CD8-positive, alpha-beta memory T cell (primary cell): ENCODE measurements at regions not wholly inside any gene's neighbourhood (a gene's known extent, or its start where the extent isn't known, plus 50 kb on each side); places are given as distances from the start of the nearest gene placed in this dataset.
"Not testable (repeated sequence)": the region's sequence is repeated elsewhere in the genome, so short reads cannot be mapped to it uniquely, and the experiment has no call there.

ENCODE experiments used
- CTCF ChIA-PET: fragments of 350-600 bp; sonication (Branson Sonifier 250); formaldehyde crosslinking; loops from one replicate; lab custom pipeline; 2021; ENCODE audit warnings: antibody characterized with exemption; lab: Charles Lee
- POLR2A ChIA-PET: fragments of 350-600 bp; sonication (Branson Sonifier 250); formaldehyde crosslinking; loops from one replicate; lab custom pipeline; 2021; ENCODE audit warnings: antibody characterized with exemption; lab: Charles Lee
- DNase-seq, 5 donors: peaks; one replicate each; pipeline versions ENCODE4 v3.0.0 to v3.0.0-alpha.2; 2020 to 2022; ENCODE audit warnings: mixed read lengths in 1 of 5
- H3K27ac ChIP-seq: one replicate; pipeline ENCODE4 v1.7.0; 2013; ENCODE audit warnings: low read depth, mild to moderate bottlenecking, low read length, moderate library complexity
- H3K27me3 ChIP-seq: 2 replicates; pipeline ENCODE4 v1.7.0; 2013; ENCODE audit warnings: low read length, mild to moderate bottlenecking; ENCODE audit not compliant: insufficient read depth, poor library complexity, severe bottlenecking
- H3K36me3 ChIP-seq: 2 replicates; pipeline ENCODE4 v1.7.0; 2013; ENCODE audit warnings: mild to moderate bottlenecking, low read length, moderate library complexity; ENCODE audit not compliant: insufficient read depth
- H3K4me1 ChIP-seq: 2 replicates; pipeline ENCODE4 v1.7.0; 2013; ENCODE audit warnings: mild to moderate bottlenecking, low read length, moderate library complexity; ENCODE audit not compliant: insufficient read depth
- H3K4me3 ChIP-seq: 2 replicates; pipeline ENCODE4 v1.7.0; 2013; ENCODE audit warnings: mild to moderate bottlenecking, low read length
- H3K9me3 ChIP-seq: 2 replicates; pipeline ENCODE4 v1.7.0; 2013; ENCODE audit warnings: mild to moderate bottlenecking, low read length
- H3K27ac Mint-ChIP-seq, 8 donors: one replicate each; pipeline ENCODE4 v1.8.0; 2020 to 2021; ENCODE audit warnings: mixed read lengths in 8 of 8, mild to moderate bottlenecking in 6 of 8, inconsistent platforms in 3 of 8, moderate library complexity in 3 of 8
- H3K27me3 Mint-ChIP-seq, 2 donors: one replicate each; pipeline ENCODE4 v1.8.0; 2020 to 2021; ENCODE audit warnings: mixed read lengths in 2 of 2, mild to moderate bottlenecking in 1 of 2, moderate library complexity in 1 of 2
- H3K36me3 Mint-ChIP-seq, 3 donors: one replicate each; pipeline ENCODE4 v1.8.0; 2020 to 2021; ENCODE audit warnings: mixed read lengths in 3 of 3, inconsistent platforms in 1 of 3, mild to moderate bottlenecking in 1 of 3
- H3K4me1 Mint-ChIP-seq, 3 donors: one replicate each; pipeline ENCODE4 v1.8.0; 2020 to 2021; ENCODE audit warnings: mixed read lengths in 3 of 3, inconsistent platforms in 1 of 3, mild to moderate bottlenecking in 1 of 3
- H3K4me3 Mint-ChIP-seq, 7 donors: one replicate each; pipeline ENCODE4 v1.8.0; 2020 to 2021; ENCODE audit warnings: mixed read lengths in 7 of 7, mild to moderate bottlenecking in 6 of 7, moderate library complexity in 4 of 7, inconsistent platforms in 2 of 7
- H3K9me3 Mint-ChIP-seq, 5 donors: one replicate each; pipeline ENCODE4 v1.8.0; 2020 to 2022; ENCODE audit warnings: mixed read lengths in 5 of 5, mild to moderate bottlenecking in 3 of 5, moderate library complexity in 2 of 5, inconsistent platforms in 1 of 5

DNA sequence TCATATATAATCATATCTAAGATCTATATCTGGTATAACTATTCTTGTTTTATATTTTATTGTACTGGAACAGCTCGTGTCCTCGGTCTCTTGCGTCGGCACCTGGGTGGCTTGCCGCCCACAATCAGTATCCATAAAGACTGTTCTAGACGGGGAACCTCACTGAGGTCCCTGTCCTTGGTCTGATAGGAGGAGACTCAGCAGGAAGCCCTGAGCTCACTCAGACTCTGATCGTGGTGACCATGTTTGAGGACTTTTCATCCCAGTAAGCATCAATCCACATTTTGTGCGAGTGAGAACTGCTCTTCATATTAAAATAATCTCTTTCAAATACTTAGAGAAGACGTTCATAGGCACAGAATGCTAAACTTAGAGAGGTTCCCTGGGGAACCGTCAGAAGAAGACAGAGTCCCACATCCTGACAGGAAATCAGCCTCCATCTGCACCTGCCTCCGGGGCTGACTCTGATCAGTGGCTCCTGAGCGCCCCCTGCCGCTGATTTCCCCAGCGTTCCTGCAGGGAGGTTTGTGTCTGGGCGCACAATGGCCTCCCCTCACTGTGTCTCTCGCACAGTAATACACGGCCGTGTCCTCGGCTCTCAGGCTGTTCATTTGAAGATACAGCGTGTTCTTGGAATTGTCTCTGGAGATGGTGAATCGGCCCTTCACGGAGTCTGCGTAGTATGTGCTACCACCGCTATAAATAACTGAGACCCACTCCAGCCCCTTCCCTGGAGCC, 1065.9 kb downstream of the TMEM121 start:
- H3K27ac ChIP-seq, H3K4me1 ChIP-seq, H3K4me3 ChIP-seq, H3K27ac Mint-ChIP-seq, POLR2A ChIA-PET, H3K4me1 Mint-ChIP-seq, H3K9me3 ChIP-seq, H3K36me3 Mint-ChIP-seq, H3K36me3 ChIP-seq, H3K27me3 ChIP-seq, H3K9me3 Mint-ChIP-seq: not testable (repeated sequence)
- CTCF ChIA-PET = interaction anchor here (0.6 to 1.1 kb wide), 2 partner anchors 9 to 12 kb away, joined by 3 to 5 read pairs; no protein-coding TSS in a partner anchor
- Mint-ChIP-seq H3K27me3 (peaks cover 24 to 63% of the 10 kb centered on the region in 2 donors), H3K4me3 (peak overlapping the region in 1 of 7 donors; percentile 15)
- DNase-seq = peak in 4 of 5 donors; percentile 37 to 64 (median 55)

DNA sequence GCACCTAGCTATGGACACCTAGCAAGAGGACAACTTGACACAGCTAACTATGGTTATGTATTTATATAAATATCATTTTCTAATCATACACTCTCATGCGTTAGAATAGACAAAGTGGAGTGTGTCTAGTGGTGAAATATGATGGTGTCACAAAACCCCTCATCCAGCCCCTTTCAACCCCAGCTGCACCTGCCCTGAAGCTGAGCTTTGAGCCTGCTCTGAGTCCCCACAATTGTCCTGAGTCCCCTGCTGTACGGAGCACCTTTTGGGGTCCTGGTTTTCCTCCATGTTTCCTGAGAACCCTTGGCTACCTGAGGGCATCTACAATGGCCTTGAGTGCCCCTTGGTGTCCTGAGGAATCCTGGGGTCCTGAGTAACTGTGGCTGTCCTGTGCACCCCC, 1072.8 kb downstream of the TMEM121 start:
- no peaks in the 10 kb centered on the region for H3K36me3 Mint-ChIP-seq
- H3K27me3 Mint-ChIP-seq = peaks cover 51 to 83% of the 10 kb centered on the region in 2 donors
- CTCF ChIA-PET = no interaction called here
- H3K9me3 ChIP-seq = no peaks in the 10 kb centered on the region
- no peaks in the 10 kb centered on the region for H3K9me3 Mint-ChIP-seq
- no peak overlapping the region for H3K4me3 Mint-ChIP-seq
- POLR2A ChIA-PET = no interaction called here
- H3K27me3 ChIP-seq = peaks cover 3% of the 10 kb centered on the region
- DNase-seq = no peak
- H3K36me3 ChIP-seq = no peaks in the 10 kb centered on the region
- no peaks in the 10 kb centered on the region for H3K4me1 ChIP-seq
- H3K4me1 Mint-ChIP-seq = no peaks in the 10 kb centered on the region
- no peak overlapping the region for H3K27ac Mint-ChIP-seq
- no peak overlapping the region for H3K4me3 ChIP-seq
- H3K27ac ChIP-seq = no peak overlapping the region

DNA sequence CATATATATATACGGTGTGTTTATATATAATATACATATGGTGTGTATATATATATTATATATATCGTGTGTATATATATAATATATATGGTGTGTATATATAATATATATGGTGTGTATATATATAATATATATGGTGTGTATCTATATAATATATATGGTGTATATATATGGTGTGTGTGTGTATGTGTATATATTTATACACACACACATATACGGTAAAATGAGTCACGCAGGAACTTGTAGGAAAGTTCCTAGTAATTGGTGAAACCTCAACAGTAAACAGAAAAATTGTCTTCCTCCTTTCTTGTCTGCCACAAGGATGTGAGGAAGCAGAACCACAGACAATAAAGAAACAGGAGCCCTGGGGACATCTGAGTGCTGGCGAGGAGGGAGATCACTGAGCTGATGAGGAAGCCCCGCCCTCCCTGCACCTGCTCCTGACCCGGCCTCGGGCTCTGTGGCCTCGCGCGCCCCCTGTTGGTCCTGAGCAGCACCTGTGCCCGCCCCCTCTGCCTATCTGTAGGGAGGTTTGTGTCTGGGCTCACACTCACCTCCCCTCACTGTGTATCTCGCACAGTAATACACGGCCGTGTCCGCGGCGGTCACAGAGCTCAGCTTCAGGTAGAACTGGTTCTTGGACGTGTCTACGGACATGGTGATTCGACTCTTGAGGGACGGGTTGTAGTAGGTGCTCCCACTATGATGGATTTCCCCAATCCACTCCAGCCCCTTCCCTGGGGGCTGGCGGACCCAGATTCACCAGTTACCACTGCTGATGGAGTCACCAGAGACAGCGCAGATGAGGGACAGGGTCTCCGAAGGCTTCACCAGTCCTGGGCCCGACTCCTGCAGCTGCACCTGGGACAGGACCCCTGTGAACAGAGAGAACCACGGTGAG, 1079.4 kb downstream of the TMEM121 start:
- no peak overlapping the region for H3K27ac Mint-ChIP-seq
- peaks cover 0 to 4% (median 0%) of the 10 kb centered on the region in 3 donors for H3K4me1 Mint-ChIP-seq
- no peaks in the 10 kb centered on the region for H3K36me3 ChIP-seq
- no peak overlapping the region for H3K4me3 ChIP-seq
- H3K9me3 Mint-ChIP-seq = no peaks in the 10 kb centered on the region
- H3K4me3 Mint-ChIP-seq = no peak overlapping the region
- H3K27ac ChIP-seq = no peak overlapping the region
- H3K36me3 Mint-ChIP-seq = no peaks in the 10 kb centered on the region
- CTCF ChIA-PET = interaction anchor here (1.0 to 2.3 kb wide), 4 partner anchors 8 to 113 kb away, joined by 3 to 8 read pairs (median 5); no protein-coding TSS in a partner anchor
- H3K27me3 Mint-ChIP-seq = peaks cover 47 to 83% of the 10 kb centered on the region in 2 donors
- no peaks in the 10 kb centered on the region for H3K4me1 ChIP-seq
- no peaks in the 10 kb centered on the region for H3K9me3 ChIP-seq
- peak; percentile 62 to 80 (median 63) for DNase-seq
- H3K27me3 ChIP-seq = no peaks in the 10 kb centered on the region
- POLR2A ChIA-PET = no interaction called here

DNA sequence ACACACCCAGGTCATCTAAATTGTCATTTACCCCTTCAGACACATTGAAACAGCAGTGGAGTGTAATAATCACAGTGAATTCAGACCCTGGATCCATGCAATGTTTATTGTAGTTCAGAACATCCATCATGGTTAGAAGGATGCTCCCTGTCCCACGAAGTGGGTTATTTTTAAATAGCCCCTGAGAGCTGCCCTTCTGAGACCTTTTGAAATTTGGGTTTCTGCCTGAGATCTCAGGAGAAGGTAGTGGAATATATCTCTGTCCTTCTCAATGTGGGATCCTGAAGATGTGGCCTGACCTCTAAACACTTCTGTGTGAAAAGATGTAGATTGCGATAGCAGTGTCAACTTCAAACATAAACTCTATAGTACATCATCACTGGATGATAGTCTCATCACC, 1080.6 kb downstream of the TMEM121 start:
- no peak overlapping the region for H3K4me3 Mint-ChIP-seq
- ChIA-PET CTCF (interaction anchor here (1.0 to 2.3 kb wide), 2 partner anchors 21 to 112 kb away, joined by 3 to 8 read pairs; no protein-coding TSS in a partner anchor), POLR2A (no interaction called here)
- no peak for DNase-seq
- Histone ChIP-seq H3K4me1 (no peaks in the 10 kb centered on the region), H3K27ac (no peak overlapping the region), H3K27me3 (no peaks in the 10 kb centered on the region), H3K4me3 (no peak overlapping the region), H3K36me3 (no peaks in the 10 kb centered on the region), H3K9me3 (no peaks in the 10 kb centered on the region)
- no peaks in the 10 kb centered on the region for H3K9me3 Mint-ChIP-seq
- H3K36me3 Mint-ChIP-seq = no peaks in the 10 kb centered on the region
- peaks cover 0 to 4% (median 0%) of the 10 kb centered on the region in 3 donors for H3K4me1 Mint-ChIP-seq
- H3K27me3 Mint-ChIP-seq = peaks cover 38 to 81% of the 10 kb centered on the region in 2 donors
- no peak overlapping the region for H3K27ac Mint-ChIP-seq

DNA sequence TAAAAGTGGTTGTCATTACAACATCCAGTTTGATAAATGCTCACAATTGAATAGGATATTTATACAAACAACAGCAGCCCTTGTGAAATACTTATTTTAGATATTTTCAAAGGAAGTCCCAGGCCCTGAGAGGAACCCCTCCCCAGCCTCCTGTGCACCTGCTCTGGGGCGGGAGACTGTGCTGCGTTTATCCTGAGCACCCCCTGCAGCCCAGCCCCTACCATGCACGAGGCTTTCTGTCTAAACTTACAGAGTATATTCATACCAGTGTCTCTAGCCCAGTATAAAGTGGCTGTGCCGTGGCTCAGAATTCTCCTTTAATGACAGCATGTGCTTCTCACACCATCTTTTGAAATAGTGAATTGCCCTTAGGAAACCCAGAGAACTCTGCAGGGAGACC, 1084.3 kb downstream of the TMEM121 start:
- ChIA-PET POLR2A (no interaction called here), CTCF (no interaction called here)
- peaks cover 21 to 65% of the 10 kb centered on the region in 2 donors for H3K27me3 Mint-ChIP-seq
- H3K27ac Mint-ChIP-seq = no peak overlapping the region
- no peak for DNase-seq
- Histone ChIP-seq H3K9me3 (no peaks in the 10 kb centered on the region), H3K4me1 (no peaks in the 10 kb centered on the region), H3K36me3 (no peaks in the 10 kb centered on the region), H3K4me3 (no peak overlapping the region), H3K27ac (no peak overlapping the region), H3K27me3 (no peaks in the 10 kb centered on the region)
- H3K36me3 Mint-ChIP-seq = no peaks in the 10 kb centered on the region
- peaks cover 0 to 4% (median 0%) of the 10 kb centered on the region in 3 donors for H3K4me1 Mint-ChIP-seq
- H3K4me3 Mint-ChIP-seq = no peak overlapping the region
- H3K9me3 Mint-ChIP-seq = no peaks in the 10 kb centered on the region

DNA sequence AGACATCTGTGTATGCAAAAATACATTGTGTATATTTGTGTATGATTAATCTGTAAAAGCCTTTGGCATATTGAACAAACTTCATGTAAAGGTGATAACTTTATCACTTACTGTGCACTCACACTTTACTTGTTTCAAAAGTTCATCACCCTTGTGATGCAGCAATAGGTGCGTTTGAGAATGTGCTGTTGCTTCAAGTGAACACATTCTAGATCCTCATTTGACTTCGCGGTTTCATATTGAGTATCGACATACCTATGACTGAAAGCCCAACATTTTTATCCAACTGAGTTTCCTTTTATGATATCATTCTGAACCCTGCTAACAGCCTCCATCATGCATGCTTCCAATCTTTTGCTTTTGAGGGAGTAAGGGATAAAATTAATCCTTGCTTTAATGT, 1086.9 kb downstream of the TMEM121 start:
- H3K4me1 Mint-ChIP-seq = no peaks in the 10 kb centered on the region
- no peaks in the 10 kb centered on the region for H3K9me3 Mint-ChIP-seq
- no peak overlapping the region for H3K27ac Mint-ChIP-seq
- Histone ChIP-seq H3K9me3 (no peaks in the 10 kb centered on the region), H3K4me3 (no peak overlapping the region), H3K27ac (no peak overlapping the region), H3K27me3 (no peaks in the 10 kb centered on the region), H3K36me3 (no peaks in the 10 kb centered on the region), H3K4me1 (no peaks in the 10 kb centered on the region)
- ChIA-PET POLR2A (no interaction called here), CTCF (interaction anchor here (1.5 kb wide), 1 partner anchor 10 kb away, joined by 3 read pairs; no protein-coding TSS in a partner anchor)
- peaks cover 18 to 53% of the 10 kb centered on the region in 2 donors for H3K27me3 Mint-ChIP-seq
- DNase-seq = no peak
- H3K4me3 Mint-ChIP-seq = no peak overlapping the region
- H3K36me3 Mint-ChIP-seq = no peaks in the 10 kb centered on the region

DNA sequence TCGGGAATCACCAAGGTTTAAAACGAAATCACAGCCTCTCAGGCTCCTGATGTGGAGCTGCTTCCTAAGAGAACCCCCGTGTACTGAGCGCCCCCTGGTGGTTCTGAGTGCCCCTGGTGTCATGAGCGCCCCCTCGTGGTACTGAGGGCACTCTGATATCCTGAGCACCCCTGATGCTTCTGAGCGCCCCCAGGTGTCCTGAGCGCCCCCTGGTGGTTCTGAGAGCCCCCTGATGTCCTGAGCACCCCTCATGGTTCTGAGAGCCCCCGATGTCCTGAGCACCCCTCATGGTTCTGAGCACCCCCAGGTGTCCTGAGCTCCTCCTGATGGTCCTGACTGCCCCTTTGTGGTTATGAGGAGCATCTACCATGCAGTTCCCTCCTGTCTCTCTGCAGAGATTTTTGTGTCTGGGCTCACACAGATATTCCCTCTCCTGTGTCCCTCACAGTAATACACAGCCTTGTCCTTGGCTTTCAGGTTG, 1092.1 kb downstream of the TMEM121 start:
- H3K4me3 ChIP-seq, H3K36me3 ChIP-seq, H3K36me3 Mint-ChIP-seq, POLR2A ChIA-PET, H3K4me1 ChIP-seq, H3K9me3 ChIP-seq, H3K27ac Mint-ChIP-seq, H3K4me3 Mint-ChIP-seq, H3K9me3 Mint-ChIP-seq, H3K27me3 ChIP-seq, H3K27ac ChIP-seq: not testable (repeated sequence)
- peaks cover 12 to 15% (median 13%) of the 10 kb centered on the region in 3 donors for H3K4me1 Mint-ChIP-seq
- peak; percentile 56 to 83 (median 74) for DNase-seq
- CTCF ChIA-PET = interaction anchor here (0.9 kb wide), 1 partner anchor 9 kb away, joined by 3 read pairs; no protein-coding TSS in a partner anchor
- peaks cover 4 to 49% of the 10 kb centered on the region in 2 donors for H3K27me3 Mint-ChIP-seq

DNA sequence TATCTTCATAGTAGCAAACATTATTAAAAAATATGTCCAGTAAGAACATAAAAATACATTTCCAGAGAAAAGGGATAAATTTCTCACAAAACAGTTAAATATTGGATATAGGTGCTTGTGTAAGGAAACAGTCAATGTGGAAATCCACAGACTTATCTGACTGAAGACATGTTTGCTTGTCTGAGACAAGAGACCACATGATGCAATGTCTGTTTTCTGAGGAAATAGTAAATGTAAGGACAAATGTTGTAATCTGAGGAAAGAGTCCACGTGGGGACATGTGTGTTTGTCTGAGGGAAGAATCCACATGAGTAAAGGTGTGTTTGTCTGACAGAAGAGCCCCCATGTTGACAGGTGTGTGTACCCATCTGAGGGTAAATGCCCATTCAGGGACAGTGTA, 1093.2 kb downstream of the TMEM121 start:
- CTCF ChIA-PET = no interaction called here

More for the DNA sequence above, 1093.2 kb downstream of the TMEM121 start:
- H3K27me3 ChIP-seq = no peaks in the 10 kb centered on the region
- no peaks in the 10 kb centered on the region for H3K36me3 Mint-ChIP-seq
- no peak overlapping the region for H3K4me3 Mint-ChIP-seq
- peaks cover 12 to 17% (median 15%) of the 10 kb centered on the region in 3 donors for H3K4me1 Mint-ChIP-seq
- POLR2A ChIA-PET = no interaction called here
- H3K9me3 ChIP-seq = no peaks in the 10 kb centered on the region
- no peak overlapping the region for H3K4me3 ChIP-seq
- DNase-seq = no peak
- H3K27ac ChIP-seq = no peak overlapping the region
- H3K9me3 Mint-ChIP-seq = no peaks in the 10 kb centered on the region
- H3K4me1 ChIP-seq = peaks cover 7% of the 10 kb centered on the region
- no peaks in the 10 kb centered on the region for H3K36me3 ChIP-seq
- H3K27ac Mint-ChIP-seq = no peak overlapping the region
- H3K27me3 Mint-ChIP-seq = peaks cover 6 to 47% of the 10 kb centered on the region in 2 donors
